NCI-H82 treated with DMSO at 0.1 percent for 48 hours (cell line): ENCODE measurements at regions not wholly inside any gene's neighbourhood (a gene's known extent, or its start where the extent isn't known, plus 50 kb on each side); places are given as distances from the start of the nearest gene placed in this dataset.

Source experiments
- DNase-seq: peaks from one replicate; lab custom pipeline; 2025; ENCODE audit not compliant: unreplicated experiment; lab: John Stamatoyannopoulos, UW

DNA sequence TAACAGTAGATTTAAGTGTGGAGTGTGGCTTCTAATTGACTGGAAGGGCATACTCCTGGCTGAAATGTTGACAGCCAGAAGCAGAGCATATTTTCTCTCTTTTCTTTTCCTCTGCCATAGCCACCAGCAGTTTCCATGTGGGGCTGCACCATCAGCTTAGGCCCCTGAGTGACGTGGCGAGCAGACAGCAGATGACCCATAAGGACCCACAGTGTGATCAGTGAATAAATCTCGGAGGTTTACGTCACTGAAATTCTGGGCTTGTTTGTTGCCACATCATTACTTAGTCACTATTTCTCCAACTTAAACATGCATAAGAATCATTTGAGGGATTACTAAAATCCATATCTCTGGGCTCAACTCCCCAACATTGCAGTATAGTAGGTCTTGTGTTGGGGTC is 549.7 kb upstream of the TMEM132C start:
- DNase-seq = no peak

DNA sequence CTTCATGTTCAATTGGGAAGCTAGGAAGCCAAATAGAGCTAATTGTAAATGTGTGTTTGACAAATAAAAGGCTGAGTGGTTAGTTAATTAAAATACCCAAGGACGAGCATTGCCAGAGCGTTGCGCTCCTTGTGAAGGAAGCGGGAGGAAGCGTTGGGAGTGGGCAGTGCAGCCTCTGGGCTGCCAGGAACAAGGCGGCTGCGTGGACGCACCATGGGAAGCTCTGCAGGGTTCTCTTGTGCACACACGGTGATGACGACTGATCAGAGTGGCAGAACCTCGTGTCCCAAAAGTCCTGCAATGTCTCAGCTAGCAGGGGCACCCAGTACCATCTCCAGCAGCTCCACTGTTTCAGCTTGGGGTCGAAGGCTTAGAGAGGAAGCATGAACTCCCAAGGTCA is 546.6 kb upstream of the TMEM132C start:
- no peak for DNase-seq

DNA sequence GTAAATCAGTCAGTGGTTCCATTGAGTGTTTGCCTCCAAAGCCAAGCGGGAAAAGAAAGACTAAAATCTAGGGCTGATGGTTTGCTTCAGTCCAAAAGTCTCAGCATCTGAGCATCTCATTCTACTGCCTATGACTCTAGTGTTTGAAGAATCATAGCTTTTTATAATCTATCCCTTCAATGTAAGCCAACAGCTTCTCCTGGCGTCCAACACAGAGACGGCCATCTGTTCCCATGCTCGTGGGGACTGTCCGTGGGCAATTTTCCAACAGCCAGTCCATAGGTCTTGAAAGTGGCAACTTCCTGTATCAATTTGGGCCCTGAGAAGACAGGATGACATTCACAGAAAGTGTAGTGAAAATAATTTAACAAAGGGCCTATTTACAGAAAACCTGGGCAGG is 544.4 kb upstream of the TMEM132C start:
- peak; percentile 46 for DNase-seq

DNA sequence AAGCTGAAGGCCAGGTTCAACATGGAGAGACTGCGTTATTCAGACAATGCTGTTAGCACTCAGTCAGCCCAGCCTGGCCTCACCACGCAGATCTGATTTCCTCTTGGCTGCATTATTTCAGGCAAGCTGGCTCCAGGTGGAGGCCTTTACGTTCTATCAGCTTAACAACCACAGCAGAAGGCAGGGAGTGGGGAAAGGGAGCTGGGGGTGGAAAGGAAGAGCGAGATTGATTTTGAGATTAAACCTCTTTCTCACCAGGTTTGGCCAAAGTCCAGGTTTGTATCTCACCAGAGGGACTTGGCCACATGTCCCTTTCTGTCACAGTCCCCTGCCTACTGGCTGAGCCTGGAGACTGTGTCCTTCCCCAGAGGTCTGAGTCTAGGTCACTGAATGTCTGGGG is 543.7 kb upstream of the TMEM132C start:
- DNase-seq = peak; percentile 86

DNA sequence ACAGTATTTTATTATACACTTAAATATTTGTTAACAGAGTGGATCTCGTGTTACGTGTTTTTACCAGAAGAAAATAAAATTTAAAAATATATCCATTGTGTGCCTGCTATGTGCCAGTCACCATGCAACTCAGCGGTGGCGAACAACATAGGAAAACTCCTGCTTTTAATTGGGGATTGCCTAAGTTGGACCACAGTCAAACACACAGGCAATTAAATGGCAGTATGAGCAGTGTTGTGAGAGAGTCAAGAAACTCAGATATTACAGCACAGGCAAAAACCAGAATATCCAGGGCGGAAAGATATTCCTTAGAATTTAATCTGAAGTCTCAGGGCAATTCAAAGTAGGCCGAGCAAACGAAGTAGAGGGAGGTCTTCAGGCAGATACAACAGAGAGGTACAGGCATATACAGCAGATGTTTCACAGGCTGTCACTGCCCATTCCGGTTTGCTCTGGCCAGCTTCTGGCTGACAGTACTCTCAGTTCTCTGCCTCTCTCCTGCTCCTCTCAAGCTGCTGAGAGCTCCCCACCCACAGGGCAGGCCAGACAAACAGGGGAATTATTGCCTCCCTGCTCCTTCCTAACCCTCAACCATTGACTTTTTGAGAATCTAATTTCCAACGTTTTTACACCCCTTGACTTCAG is 540.2 kb upstream of the TMEM132C start:
- no peak for DNase-seq

DNA sequence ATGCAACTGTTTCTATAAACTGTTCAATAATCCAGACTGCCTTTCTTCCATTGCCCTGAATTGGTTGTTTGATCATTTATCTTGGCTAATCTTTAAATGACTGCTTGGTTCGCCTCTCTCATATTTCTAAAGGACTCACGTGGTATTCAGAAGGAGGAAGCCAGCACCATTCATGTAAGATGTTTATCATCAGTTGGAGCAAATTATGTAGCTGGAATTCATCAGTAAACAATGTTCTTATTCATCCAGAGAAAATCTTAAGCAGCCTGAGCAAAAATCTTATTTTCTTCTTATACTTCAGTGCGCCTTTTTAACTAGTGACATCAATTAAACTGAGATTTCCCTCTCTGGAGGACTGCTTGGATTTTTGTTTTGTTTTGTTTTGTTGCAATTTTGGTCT is 538.7 kb upstream of the TMEM132C start:
- no peak for DNase-seq

DNA sequence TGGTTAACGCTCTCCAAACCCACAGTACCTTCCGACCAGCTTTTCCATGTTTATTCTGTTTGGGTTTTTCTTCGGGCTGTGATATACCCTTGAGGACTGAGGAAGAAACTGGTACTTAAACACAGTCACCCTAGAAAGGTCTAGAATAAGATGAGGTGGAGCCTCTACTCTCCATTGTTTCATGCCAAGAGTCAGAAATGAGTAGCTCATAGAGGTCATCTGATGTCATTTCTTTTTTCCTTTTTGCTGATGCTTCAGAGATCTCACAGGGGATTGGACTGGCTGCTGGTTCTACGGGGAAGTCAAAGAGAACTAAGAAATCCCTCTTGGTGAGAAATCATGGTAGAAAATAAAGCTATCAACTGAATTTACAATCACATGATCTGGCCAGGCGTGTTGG is 538.2 kb upstream of the TMEM132C start:
- DNase-seq = no peak

DNA sequence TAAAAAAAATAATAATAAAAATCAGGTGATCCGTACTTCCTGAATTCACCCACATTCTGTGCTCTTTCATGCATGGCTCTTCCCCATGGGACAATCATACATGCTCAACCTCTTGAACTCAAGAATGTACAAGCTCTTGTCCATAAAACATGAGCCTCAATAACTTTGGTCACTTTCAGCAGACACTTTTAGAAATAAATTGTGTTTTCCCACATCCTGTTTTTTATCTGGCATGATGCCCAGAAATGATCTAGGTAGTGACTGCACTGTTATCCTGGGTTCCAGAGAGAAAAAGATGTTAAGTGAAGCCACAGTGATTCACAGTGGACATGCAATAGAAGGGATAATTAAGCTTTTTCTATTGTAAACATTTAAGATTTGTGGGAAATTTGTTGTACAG is 537.6 kb upstream of the TMEM132C start:
- no peak for DNase-seq

DNA sequence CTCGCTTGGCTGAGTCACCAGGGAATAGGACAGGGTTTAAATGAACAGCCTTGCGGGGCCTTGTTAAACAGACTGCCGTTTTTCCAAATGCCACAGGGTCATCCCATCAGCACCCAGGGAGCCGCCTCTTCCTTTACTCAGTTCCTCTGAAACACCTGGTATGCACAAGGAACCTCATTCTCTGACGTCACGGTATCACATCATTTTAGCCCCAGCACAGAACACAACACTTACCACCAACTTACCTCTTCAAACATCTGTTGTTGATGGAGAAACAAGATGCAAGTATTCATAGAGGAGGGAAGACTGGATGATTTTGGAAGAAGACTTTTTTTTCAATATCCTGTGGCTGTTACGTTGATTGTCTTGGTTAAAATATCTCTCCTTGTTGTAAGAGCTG is 535.3 kb upstream of the TMEM132C start:
- DNase-seq = no peak

DNA sequence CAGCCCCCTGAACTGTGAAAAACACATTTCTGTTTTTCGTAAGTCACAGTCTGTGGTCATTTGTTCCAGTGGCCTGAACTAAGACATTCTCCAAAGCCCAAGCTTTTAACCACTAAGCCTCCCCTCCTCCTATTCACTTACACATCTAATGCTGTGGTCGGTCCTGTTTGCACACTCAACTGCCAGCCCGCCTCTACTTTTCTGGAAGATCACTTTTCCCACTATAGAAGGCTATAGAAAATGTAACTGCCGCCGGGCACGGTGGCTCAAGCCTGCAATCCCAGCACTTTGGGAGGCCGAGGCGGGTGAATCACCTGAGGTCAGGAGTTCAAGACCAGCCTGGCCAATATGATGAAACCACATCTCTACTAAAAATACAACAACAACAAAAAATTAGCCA is 524.7 kb upstream of the TMEM132C start:
- DNase-seq = no peak

DNA sequence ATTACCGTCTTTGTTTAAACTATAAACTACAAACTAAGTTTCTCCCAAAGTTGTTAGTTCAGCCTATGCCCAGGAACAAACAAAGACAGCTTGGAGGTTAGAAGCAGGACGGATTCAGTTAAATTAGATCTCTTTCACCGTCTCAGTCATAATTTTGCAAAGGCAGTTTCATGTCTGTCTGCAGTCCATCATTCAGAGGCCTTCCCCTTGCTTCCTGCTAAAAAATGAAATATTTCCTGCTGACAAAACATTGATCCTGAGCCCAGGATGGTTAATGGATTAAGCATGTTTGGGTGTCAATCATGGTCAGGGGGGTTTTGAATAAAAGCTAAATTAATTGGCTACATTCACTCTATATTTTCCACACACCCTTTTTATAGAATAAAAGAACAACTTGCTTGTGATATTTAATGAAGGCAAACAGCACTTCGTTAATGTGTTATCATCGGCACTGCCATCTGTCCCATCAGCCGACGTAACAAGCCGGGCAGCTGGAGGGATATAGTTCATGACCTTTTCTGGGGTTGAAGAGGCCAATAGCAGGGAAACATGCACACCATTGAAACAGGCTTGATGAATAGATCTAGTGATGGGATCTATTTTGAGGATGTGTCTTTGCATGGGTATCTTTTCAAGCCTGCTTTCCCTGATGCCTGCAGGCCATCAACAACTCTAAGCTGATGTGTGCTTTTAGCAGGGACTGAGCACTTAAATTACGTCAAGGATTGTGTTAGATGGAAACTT is 521.3 kb upstream of the TMEM132C start:
- no peak for DNase-seq

DNA sequence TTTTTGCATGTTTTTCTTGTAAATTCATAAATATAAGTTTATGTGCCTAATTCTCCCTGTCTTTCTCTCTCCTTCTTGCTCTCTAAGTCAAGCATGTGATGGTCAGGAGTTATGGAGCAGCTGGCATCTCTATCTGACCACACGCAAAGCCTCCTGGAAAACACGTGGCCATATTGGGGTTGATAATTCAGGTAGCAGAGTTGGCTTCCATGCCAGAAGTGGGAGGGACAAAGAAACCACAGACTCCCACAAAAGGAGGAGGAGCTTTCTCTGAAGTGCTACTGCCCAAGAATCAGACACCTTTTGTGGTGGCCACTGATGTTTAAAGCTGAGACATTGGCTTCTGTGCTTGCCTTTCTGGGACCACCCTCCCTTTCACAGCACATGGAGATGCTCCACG is 517.6 kb upstream of the TMEM132C start:
- DNase-seq = no peak

DNA sequence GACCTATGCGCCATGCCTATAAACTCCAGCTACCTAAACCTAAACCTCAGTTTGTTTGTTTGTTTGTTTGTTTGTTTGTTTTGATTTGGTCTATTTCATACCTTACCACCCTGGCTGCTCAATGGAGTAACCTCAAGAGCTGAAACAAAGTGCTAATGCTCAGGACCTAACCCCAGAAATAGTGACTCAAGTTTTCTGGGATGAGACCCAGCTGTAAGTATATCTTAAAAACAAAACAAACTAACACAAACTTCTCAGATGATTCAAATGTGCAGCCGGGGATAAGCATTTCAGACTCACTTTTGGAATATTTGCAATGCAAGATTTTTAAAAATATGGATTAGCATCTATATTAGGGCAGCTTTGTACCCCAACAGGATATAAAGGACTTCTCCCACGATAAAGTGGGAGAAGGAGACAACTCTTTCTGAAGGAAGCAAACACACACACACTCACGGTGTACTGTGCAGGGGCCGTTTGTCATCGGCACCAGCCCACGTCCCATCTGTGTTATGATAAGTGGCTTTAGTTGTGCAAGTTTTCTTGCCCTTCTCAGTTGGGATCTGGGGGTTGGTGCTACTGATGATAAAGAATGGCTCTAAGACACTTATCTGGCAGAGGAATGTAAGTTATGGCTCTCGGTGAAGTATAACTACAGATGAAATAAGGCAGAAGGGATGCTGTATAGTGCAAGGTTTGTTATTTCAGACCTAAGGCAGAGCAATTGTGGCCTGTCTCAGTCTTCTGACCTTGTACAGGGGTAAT is 516.7 kb upstream of the TMEM132C start:
- DNase-seq = no peak

DNA sequence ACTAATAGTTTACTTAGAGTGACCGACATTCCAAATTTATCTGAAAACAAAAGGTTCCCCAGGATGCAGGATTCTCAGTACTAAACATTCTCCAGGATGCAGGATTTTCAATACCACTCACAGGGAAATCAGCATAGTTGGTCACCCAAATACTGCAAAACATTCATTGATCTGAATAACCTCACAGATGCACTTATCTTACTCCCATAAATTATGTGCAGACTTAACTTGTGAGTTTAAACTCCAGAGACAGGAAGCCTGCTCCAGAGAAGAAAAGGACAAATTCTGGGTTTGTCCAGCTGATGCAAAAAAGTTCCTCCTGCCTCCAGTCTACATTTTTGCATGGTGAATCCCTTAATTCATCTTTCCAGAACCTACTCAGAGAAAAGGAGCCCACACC is 514.2 kb upstream of the TMEM132C start:
- no peak for DNase-seq

DNA sequence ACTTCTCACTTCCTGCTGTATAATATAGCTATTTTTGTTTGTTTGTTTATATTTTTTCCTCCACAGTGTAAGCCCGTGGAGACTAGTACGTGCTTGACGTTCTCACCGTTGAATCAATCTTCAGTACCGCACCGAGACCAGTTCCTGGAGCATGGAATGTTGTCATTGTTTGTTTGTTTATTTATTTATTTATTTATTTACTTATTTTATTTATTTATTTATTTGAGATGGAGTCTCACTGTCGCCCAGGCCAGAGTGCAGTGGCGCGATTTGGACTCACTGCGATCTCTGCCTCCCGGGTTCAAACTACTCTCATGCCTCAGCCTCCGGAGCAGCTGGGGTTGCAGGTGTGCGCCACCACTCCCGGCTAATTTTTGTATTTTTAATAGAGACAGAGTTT is 506.6 kb upstream of the TMEM132C start:
- no peak for DNase-seq

DNA sequence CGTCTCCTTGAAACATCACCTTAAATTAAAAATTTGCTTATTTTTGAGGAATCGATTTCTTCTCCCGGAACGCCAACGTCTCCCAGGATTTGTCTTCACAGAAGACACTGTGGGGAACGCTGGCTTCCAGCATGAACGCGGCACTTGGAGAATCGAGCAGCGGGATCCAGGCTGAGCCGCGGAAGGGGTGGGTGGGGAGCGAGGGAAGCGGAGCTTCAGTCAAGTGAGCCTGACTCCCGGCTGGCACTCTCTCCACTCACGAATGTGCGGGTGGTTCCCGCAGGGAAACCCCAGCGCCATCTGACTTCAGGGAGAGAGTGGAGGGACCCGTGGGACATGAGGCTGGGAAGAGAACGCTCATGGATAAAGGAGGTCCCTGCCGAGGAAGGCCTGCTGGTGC is 506.0 kb upstream of the TMEM132C start:
- no peak for DNase-seq

DNA sequence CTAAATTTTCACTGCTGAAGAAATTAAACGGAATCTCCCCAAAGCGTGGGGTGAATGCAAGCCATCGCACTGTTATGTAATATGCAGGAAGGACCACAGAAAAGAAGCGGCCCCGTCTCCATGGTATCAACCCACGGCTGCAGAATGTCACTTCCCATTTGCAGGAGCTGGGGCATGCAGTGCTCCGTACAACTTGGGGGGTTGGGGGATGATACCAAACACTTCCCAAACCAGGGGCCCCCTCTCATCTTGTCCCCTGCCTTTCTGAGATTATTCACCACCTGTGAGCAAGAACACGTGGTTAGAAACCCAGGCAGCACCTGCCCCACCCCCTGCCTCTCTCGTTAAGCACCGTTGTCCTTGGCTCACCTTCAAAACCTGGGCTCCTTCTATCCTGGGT is 505.1 kb upstream of the TMEM132C start:
- DNase-seq = no peak

DNA sequence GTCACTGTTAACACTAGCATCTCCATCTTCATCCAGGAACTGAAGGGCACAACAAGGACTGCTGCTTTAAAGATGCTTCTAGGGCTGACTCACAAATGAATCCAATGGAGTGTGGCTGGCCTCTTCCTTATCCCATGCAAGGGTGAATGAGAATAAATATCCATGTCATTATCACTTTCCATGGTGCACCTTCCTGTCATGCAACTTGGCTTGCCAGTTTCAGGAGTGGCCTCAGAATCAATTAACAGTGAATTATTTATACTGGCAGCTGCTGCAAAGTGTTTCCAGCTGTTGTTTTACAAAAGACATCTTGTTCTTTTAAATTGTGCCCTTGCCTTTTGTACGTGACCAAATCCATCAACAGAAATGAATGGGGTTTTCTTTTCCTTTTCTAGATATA is 499.3 kb upstream of the TMEM132C start:
- DNase-seq = no peak

DNA sequence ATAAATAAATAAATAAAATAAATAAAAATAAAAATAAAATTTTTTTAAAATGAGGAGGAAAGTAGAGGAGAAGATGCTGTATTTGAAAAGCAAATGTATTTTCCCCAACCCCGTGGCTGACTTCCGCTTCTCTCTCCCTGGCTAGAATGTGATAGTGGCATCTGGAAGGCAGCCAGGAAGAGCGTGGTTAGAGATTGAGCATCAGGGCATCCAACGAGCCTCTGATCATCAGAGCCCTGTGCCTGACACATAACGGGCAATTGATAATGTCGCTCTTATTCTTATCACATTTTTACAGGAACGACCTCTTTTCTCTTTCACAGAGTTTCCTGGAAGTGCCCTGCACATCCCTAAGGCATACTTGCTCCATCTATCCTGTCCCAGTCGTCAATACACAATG is 496.9 kb upstream of the TMEM132C start:
- DNase-seq = no peak

DNA sequence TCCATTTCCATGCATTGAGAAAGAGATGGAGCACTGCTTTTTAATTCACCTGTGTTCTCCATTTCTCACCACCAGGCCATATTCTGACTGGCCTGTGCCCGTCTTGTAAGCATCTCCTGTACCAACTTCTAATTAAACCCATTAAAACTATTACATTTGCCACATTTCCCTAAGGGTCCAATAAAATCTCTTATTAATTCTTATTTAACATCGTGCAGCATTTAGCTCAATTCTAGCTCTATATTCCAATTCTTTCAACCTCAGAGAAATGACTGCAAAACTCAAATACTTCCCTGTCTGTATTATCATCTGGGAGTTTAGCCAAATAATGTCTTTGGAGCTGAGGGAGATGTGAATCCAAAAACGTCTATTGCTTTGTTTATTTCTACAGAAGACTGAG is 495.4 kb upstream of the TMEM132C start:
- DNase-seq = no peak

DNA sequence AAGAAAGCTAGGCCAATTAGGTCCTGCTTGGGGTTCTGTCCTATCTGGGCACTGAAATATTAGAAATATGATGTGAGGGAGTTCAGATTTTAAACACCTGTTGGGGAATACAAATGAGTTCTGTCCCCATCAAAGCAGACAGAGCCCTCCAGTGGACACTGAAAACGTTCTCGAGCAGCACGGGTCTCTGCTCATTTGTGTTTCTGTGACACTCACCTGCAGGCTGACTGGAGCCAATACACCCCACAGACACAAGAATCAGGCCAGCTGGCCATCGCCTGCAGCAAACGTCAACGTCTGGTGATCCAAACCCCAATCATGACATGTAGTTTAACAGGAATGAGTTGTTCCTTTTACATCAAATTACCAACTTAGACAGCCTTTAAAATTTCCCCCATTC is 493.4 kb upstream of the TMEM132C start:
- no peak for DNase-seq

DNA sequence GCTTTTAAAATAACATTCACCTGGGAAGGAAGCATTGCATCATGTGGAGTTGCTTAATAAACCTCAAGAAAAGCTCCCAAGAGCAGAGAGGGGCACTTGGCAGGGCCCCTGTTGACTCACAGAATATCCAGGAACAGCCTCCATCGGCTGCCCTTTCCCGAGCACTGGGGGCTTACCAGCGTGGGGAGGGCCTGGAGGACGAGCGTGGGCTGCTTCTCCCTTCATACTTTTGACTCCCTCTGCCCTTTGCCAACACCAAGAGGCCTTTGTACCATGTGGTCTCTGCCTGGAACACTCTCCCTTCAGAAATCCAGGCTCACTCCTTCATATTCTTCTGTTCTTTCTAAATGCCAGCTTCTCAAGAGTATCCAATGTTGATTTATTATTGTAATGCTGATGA is 492.1 kb upstream of the TMEM132C start:
- DNase-seq = no peak
